OCI-LY7 (cell line): ENCODE measurements at regions not wholly inside any gene's neighbourhood (a gene's known extent, or its start where the extent isn't known, plus 50 kb on each side); places are given as distances from the start of the nearest gene placed in this dataset.

Experiments used
- BruUV-seq: library from RNA; stranded (reverse); fragments of 400-500 nt; replicated peaks from 2 replicates; lab custom pipeline; 2021; lab: Mats Ljungman, UMichigan
- CTCF ChIA-PET: fragments of 300-600 bp; sonication (Branson Sonifier 250); formaldehyde crosslinking; loops from one replicate; lab custom pipeline; 2022; ENCODE audit warnings: antibody characterized with exemption; ENCODE audit not compliant: unreplicated experiment; lab: Charles Lee
- POLR2A ChIA-PET: fragments of 300-600 bp; sonication (Branson Sonifier 250); formaldehyde crosslinking; loops from one replicate; lab custom pipeline; 2022; ENCODE audit warnings: antibody characterized with exemption; lab: Charles Lee
- DNase-seq: peaks from one replicate; pipeline ENCODE4 v3.0.0-alpha.2; 2015; ENCODE audit warnings: low spot score
- H2AFZ ChIP-seq: fragments of 200-600 bp; sonication (generic), shearing (Covaris generic); 2 replicates; pipeline ENCODE4 v1.6.1; 2014; ENCODE audit warnings: mild to moderate bottlenecking, antibody characterized with exemption, low read length, moderate library complexity
- H3K27ac ChIP-seq: fragments of 200-600 bp; sonication (generic); 2 replicates; pipeline ENCODE4 v1.5.1; 2014; ENCODE audit warnings: mixed run types, low read depth, mild to moderate bottlenecking, moderate library complexity, low read length, inconsistent platforms; ENCODE audit not compliant: poor library complexity, severe bottlenecking
- H3K36me3 ChIP-seq: fragments of 200-600 bp; sonication (generic); 2 replicates; pipeline ENCODE4 v1.6.1; 2014; ENCODE audit warnings: mild to moderate bottlenecking, antibody characterized with exemption, low read length, moderate library complexity, mixed read lengths; ENCODE audit not compliant: insufficient read depth
- H3K4me1 ChIP-seq: fragments of 200-600 bp; sonication (generic); 2 replicates; pipeline ENCODE4 v1.5.1; 2014; ENCODE audit warnings: mild to moderate bottlenecking, low read length; ENCODE audit not compliant: insufficient read depth, poor library complexity, severe bottlenecking
- H3K4me2 ChIP-seq: fragments of 200-600 bp; sonication (generic); 2 replicates; pipeline ENCODE4 v1.6.1; 2014; ENCODE audit warnings: mild to moderate bottlenecking, low read length
- H3K4me3 ChIP-seq: fragments of 200-600 bp; sonication (generic); 2 replicates; pipeline ENCODE4 v1.5.1; 2014; ENCODE audit warnings: mild to moderate bottlenecking, low read depth, low read length; ENCODE audit not compliant: poor library complexity, severe bottlenecking
- H3K79me2 ChIP-seq: fragments of 200-600 bp; sonication (generic); 2 replicates; pipeline ENCODE4 v1.6.1; 2016; ENCODE audit warnings: low read depth, mild to moderate bottlenecking, low read length, moderate library complexity, mixed read lengths; ENCODE audit not compliant: insufficient read depth
- H3K9me2 ChIP-seq: fragments of 200-600 bp; sonication (generic); 2 replicates; pipeline ENCODE4 v1.6.1; 2016; ENCODE audit warnings: mild to moderate bottlenecking, low read length, mixed read lengths; ENCODE audit not compliant: insufficient read depth
- H3K9me3 ChIP-seq: fragments of 200-600 bp; sonication (generic); 2 replicates; pipeline ENCODE4 v1.6.1; 2014; ENCODE audit warnings: mild to moderate bottlenecking, mixed run types, low read length, mixed read lengths
- H4K20me1 ChIP-seq: fragments of 200-600 bp; sonication (generic); 2 replicates; pipeline ENCODE4 v1.6.1; 2014; ENCODE audit warnings: mild to moderate bottlenecking, antibody characterized with exemption, low read length, moderate library complexity, mixed read lengths; ENCODE audit not compliant: insufficient read depth
- CTCF ChIP-seq: fragments of 200-600 bp; sonication (generic); conservative IDR thresholded peaks from 2 replicates; pipeline ENCODE4 v1.5.1; 2014; ENCODE audit warnings: mild to moderate bottlenecking, antibody characterized with exemption, low read length, moderate library complexity, mixed read lengths
- EZH2phosphoT487 ChIP-seq: fragments of 200-600 bp; sonication (generic); IDR thresholded peaks from 2 replicates; pipeline ENCODE4 v1.6.1; 2018; ENCODE audit warnings: low read depth, borderline replicate concordance, mild to moderate bottlenecking, mixed run types, antibody characterized with exemption, low read length, moderate library complexity, mixed read lengths
- intact Hi-C: fragments of 100-400 bp; cut with micrococcal nuclease; formaldehyde crosslinking; loops from one replicate; pipeline ENCODE4 v1.10.0; 2022; ENCODE audit not compliant: unreplicated experiment

- H3K9me3 ChIP-seq, result no peaks in the 10 kb centered on the region
- no peaks in the 10 kb centered on the region for H3K36me3 ChIP-seq
- H2AFZ ChIP-seq, result no peak overlapping the region
- no peaks in the 10 kb centered on the region for H3K79me2 ChIP-seq
- H3K9me2 ChIP-seq, result no peaks in the 10 kb centered on the region
- intact Hi-C loops, result no loop called here
- no peaks in the 10 kb centered on the region for H4K20me1 ChIP-seq
- no peaks in the 10 kb centered on the region for H3K4me1 ChIP-seq
- H3K4me2 ChIP-seq, result no peak overlapping the region
- BruUV-seq, result no TSS peak
- no peak overlapping the region for H3K4me3 ChIP-seq
- ChIA-PET POLR2A (no interaction called here), CTCF (no interaction called here)
- H3K27ac ChIP-seq, result no peak overlapping the region
- DNase-seq, result no peak
- no peak for TF ChIP-seq CTCF
- TF ChIP-seq EZH2phosphoT487, result no peak
Observed at GRCh38 chr6:104349191-104349590, 510.5 kb downstream of the HACE1 start.

GRCh38 chr6:104344223-104344622 is 515.5 kb downstream of the HACE1 start:
- H3K4me3 ChIP-seq, result no peak overlapping the region
- no peaks in the 10 kb centered on the region for H3K4me1 ChIP-seq
- H3K79me2 ChIP-seq, result no peaks in the 10 kb centered on the region
- no peak for DNase-seq
- no TSS peak for BruUV-seq
- no peaks in the 10 kb centered on the region for H3K9me3 ChIP-seq
- POLR2A ChIA-PET, result interaction anchor here (1.6 kb wide), 1 partner anchor 8 kb away, joined by 6 read pairs; no protein-coding TSS in a partner anchor
- intact Hi-C loops, result no loop called here
- no peak overlapping the region for H3K27ac ChIP-seq
- H2AFZ ChIP-seq, result no peak overlapping the region
- H3K4me2 ChIP-seq, result no peak overlapping the region
- CTCF ChIA-PET, result no interaction called here
- no peaks in the 10 kb centered on the region for H4K20me1 ChIP-seq
- no peaks in the 10 kb centered on the region for H3K36me3 ChIP-seq
- no peaks in the 10 kb centered on the region for H3K9me2 ChIP-seq
- no peak for TF ChIP-seq CTCF
- TF ChIP-seq EZH2phosphoT487, result no peak

- intact Hi-C loops, result no loop called here
- ChIA-PET CTCF (no interaction called here), POLR2A (no interaction called here)
- no peaks in the 10 kb centered on the region for H4K20me1 ChIP-seq
- H3K36me3 ChIP-seq, result no peaks in the 10 kb centered on the region
- DNase-seq, result no peak
- no peak overlapping the region for H3K4me2 ChIP-seq
- TF ChIP-seq CTCF (no peak), EZH2phosphoT487 (no peak)
- no peak overlapping the region for H3K27ac ChIP-seq
- no peak overlapping the region for H2AFZ ChIP-seq
- H3K9me2 ChIP-seq, result no peaks in the 10 kb centered on the region
- no peaks in the 10 kb centered on the region for H3K9me3 ChIP-seq
- no peak overlapping the region for H3K4me3 ChIP-seq
- H3K79me2 ChIP-seq, result no peaks in the 10 kb centered on the region
- no peaks in the 10 kb centered on the region for H3K4me1 ChIP-seq
- no TSS peak for BruUV-seq
Observed at GRCh38 chr6:104332364-104332763, 527.4 kb downstream of the HACE1 start.
